Stomach smooth muscle (tissue), 2 donors: ENCODE measurements at regions not wholly inside any gene's neighbourhood (a gene's known extent, or its start where the extent isn't known, plus 50 kb on each side); places are given as distances from the start of the nearest gene placed in this dataset.

Experiments
- H3K27ac ChIP-seq: one replicate; pipeline ENCODE4 v1.7.0; 2013; ENCODE audit warnings: mild to moderate bottlenecking, low read length, inconsistent platforms
- H3K27me3 ChIP-seq, 2 donors: one replicate each; pipeline ENCODE4 v1.7.0; 2013; ENCODE audit warnings: low read length in 2 of 2; ENCODE audit not compliant: insufficient read depth in 2 of 2, control insufficient read depth in 1 of 2
- H3K36me3 ChIP-seq, 2 donors: one replicate each; pipeline ENCODE4 v1.7.0; 2013; ENCODE audit warnings: low read length in 2 of 2; ENCODE audit not compliant: control insufficient read depth in 2 of 2, insufficient read depth in 2 of 2
- H3K4me1 ChIP-seq: one replicate; pipeline ENCODE4 v1.7.0; 2013; ENCODE audit warnings: low read length; ENCODE audit not compliant: control insufficient read depth, insufficient read depth
- H3K4me3 ChIP-seq, 2 donors: one replicate each; pipeline ENCODE4 v1.7.0; 2013; ENCODE audit warnings: low read length in 2 of 2
- H3K9ac ChIP-seq, 2 donors: one replicate each; pipeline ENCODE4 v1.7.0; 2013; ENCODE audit warnings: low read length in 2 of 2, mild to moderate bottlenecking in 1 of 2
- H3K9me3 ChIP-seq, 2 donors: one replicate each; pipeline ENCODE4 v1.7.0; 2013; ENCODE audit warnings: low read length in 2 of 2; ENCODE audit not compliant: control insufficient read depth in 2 of 2
- donor health status: healthy.
- donor health status: Pancreatic carcinoma.

DNA sequence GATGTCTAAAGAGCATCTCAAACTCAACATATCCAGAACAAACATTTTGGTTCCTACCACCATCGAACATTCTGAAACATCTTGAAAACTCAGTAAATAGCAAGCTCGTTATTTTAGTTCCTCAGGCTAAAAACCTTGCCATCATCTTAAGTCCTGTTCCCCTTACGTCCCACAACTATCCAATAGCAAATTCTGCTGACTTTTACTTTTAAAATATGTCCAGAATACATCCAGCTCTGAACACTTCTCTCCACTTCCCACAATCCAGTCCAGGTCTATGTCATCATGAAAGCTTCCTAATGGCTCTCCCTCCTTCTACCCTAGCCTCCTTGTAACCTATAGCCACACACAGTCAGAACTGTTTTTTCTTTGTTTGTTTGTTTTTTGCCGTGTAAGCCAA is 279.9 kb downstream of the IPO8 start:
- Histone ChIP-seq H3K27ac (no peak overlapping the region), H3K9ac (no peak overlapping the region), H3K9me3 (no peaks in the 10 kb centered on the region), H3K4me3 (no peak overlapping the region), H3K36me3 (no peaks in the 10 kb centered on the region), H3K27me3 (no peaks in the 10 kb centered on the region), H3K4me1 (no peaks in the 10 kb centered on the region)

DNA sequence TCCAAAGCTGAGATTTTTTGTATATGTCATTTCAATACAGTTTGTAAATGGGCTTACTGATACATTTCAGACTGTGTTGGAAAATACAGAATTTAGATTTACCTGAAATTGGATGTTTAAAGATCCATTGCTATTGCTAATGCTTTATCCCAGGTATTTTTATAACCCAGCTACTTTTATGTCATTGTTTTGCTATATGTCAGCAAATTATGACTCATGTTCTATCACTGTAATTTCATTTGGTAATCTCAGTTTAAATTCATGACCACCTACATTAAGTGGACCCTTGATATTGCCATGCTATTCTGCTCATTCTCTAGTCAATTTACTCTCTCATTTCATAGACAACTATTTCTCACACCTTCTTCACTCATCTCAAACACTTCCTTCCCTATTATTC is 281.2 kb downstream of the IPO8 start:
- Histone ChIP-seq H3K27me3 (no peaks in the 10 kb centered on the region), H3K36me3 (no peaks in the 10 kb centered on the region), H3K9ac (no peak overlapping the region), H3K27ac (no peak overlapping the region), H3K4me3 (no peak overlapping the region), H3K4me1 (no peaks in the 10 kb centered on the region), H3K9me3 (no peaks in the 10 kb centered on the region)

DNA sequence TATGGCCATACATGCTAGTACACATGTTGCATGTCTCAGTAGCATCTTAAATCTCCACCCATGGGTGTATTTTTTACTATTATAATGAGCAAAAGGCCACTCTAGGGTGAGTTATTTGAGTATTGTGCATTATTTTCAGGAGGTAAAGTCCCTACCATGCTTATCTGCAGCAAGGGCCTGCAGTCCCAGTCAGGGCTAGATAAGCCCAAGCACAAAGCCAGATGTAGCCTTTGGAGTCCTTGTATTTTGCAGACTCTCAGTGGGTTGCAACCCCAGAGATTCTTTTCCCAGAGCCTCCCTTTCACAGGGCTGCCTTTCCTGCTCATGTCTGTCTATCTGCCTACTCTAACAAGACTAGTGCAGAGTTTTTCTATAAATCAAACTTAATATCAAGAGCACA is 295.3 kb downstream of the IPO8 start:
- Histone ChIP-seq H3K4me3 (no peak overlapping the region), H3K36me3 (no peaks in the 10 kb centered on the region), H3K9ac (no peak overlapping the region), H3K9me3 (peaks cover 0 to 3% of the 10 kb centered on the region in 2 donors), H3K4me1 (no peaks in the 10 kb centered on the region), H3K27ac (no peak overlapping the region), H3K27me3 (no peaks in the 10 kb centered on the region)

DNA sequence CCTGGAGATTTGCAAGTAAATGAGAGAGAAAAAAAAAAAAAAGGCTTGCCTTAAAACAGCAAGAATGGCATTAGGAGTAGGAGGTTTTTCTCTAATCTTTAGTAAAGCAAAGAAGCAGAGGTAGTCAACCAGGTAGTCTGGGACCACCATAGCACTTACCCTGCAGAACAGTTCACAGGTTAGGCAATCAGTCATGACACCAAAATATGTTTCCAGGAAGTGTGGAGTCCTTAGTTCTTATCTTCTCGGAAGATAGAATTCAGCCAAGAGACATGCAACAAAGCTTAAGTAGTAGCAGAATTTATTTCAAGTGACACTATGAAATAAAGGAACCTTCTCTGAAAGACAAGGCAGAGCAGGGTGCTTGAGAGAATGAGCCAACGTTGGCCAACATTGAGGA is 295.8 kb downstream of the IPO8 start:
- Histone ChIP-seq H3K9ac (no peak overlapping the region), H3K4me3 (no peak overlapping the region), H3K36me3 (no peaks in the 10 kb centered on the region), H3K4me1 (no peaks in the 10 kb centered on the region), H3K27me3 (no peaks in the 10 kb centered on the region), H3K27ac (no peak overlapping the region), H3K9me3 (peaks cover 0 to 3% of the 10 kb centered on the region in 2 donors)

DNA sequence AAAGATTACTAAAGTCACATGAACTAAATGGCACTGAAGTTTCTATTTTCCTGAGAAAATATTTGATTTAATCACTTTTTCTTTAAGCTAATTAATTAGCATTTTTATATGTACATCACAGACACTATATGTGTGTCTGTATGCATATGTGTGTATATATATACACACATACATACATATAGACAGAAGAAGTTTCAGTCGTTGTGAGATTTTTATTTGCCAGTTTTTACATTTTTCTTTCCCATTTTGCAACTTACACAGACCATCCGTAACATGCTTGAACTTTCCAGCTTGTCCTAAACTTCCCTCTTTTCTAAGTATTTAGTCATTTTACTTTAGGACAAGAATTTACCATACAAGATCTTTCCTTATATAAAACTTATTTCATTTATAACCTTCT is 299.1 kb downstream of the IPO8 start:
- no peak overlapping the region for H3K27ac ChIP-seq
- H3K4me3 ChIP-seq, result no peak overlapping the region
- peaks cover 0 to 3% of the 10 kb centered on the region in 2 donors for H3K9me3 ChIP-seq
- no peaks in the 10 kb centered on the region for H3K27me3 ChIP-seq
- H3K9ac ChIP-seq, result no peak overlapping the region
- no peaks in the 10 kb centered on the region for H3K4me1 ChIP-seq
- H3K36me3 ChIP-seq, result no peaks in the 10 kb centered on the region

DNA sequence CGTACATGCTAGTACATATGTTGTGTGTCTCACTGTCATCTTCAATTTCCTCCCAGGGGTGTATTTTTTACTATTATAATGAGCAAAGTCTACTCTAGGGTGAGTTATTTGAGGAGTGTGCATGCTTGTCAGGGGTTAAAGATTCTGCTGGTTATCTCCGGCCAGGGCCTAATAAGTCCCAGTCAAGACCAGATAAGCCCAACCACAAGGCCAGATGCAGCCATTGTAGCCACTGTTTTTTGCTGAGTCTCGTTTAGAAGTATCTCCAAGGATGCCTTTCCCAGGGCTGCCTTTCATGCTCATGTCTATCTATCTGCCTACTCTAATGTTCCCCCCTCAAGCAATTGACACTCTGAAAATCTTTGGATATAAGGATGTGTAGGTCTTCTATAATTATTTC is 300.5 kb downstream of the IPO8 start:
- Histone ChIP-seq H3K4me3 (no peak overlapping the region), H3K27me3 (no peaks in the 10 kb centered on the region), H3K27ac (no peak overlapping the region), H3K36me3 (no peaks in the 10 kb centered on the region), H3K9me3 (peaks cover 0 to 3% of the 10 kb centered on the region in 2 donors), H3K9ac (no peak overlapping the region), H3K4me1 (no peaks in the 10 kb centered on the region)

DNA sequence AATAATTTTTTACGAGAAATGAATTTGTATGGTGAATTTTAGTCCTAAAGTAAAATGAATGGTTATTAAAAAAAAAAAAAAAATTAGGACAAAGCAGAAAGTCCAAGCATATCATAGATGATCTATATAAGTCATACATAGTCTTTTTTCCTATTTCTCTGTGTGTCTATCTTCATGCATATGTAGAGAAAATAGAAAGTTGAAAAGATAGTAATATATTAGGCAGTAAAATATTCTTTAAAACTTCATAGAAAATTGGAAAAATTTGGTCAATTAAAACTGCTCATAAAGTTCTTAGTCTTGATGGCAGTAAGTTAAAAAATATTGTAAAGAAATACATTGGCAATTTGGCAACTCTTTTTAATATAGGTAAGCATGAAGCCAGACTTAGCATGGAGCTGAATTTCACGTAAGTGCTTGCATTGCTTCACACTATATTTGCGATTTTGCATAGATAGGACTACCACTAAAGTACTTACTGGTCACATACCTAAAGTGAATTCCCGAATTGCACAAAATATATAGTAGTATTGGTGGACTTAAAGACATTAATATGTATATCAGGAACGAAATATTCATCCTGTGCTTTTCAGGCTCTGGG is 303.8 kb downstream of the IPO8 start:
- H3K4me1 ChIP-seq, result no peaks in the 10 kb centered on the region
- H3K9me3 ChIP-seq, result no peaks in the 10 kb centered on the region

DNA sequence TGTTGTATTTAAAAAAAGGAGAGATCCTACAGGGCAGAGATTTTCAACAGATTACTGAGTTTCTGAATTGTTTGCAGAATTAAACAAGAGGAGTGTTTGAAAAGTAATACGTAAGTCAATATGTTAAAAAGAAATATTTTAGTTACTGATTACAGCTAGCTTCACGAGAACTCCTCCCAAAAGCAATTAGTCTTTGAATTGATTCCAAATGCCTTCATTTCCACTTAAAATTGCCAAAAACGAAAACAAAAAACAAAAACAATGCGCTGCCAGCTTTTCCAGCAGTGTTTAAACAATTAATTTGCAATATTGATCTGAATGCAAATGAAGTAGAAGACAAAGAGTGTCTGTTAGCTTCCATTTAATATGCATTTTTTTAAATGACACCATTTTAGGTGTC is 310.0 kb downstream of the IPO8 start:
- H3K9me3 ChIP-seq, result no peaks in the 10 kb centered on the region
- no peak overlapping the region for H3K9ac ChIP-seq
- H3K27ac ChIP-seq, result no peak overlapping the region
- H3K4me1 ChIP-seq, result no peaks in the 10 kb centered on the region
- H3K36me3 ChIP-seq, result no peaks in the 10 kb centered on the region
- H3K4me3 ChIP-seq, result no peak overlapping the region
- no peaks in the 10 kb centered on the region for H3K27me3 ChIP-seq

More for the DNA sequence above, 303.8 kb downstream of the IPO8 start:
- no peaks in the 10 kb centered on the region for H3K27me3 ChIP-seq
- no peak overlapping the region for H3K9ac ChIP-seq
- H3K27ac ChIP-seq, result no peak overlapping the region
- H3K36me3 ChIP-seq, result no peaks in the 10 kb centered on the region
- no peak overlapping the region for H3K4me3 ChIP-seq

DNA sequence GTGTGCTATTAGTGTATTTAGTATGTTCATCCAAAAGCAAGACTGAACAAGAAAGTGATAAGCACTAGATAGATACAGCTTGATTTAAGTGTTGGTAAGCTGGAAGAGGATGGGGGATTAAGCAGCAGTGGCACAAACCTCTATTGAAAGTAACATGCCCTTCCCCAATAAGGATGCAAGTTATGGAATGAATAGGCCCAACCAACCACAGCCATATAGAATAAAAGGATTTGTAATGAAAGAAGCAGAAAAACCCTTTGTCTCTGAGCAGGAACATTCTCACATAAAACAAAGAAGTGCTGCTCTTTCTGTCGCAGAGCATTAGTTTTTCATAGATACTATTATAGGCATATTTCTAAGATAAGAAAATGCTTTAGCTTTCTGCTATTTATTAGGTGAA is 310.7 kb downstream of the IPO8 start:
- no peaks in the 10 kb centered on the region for H3K9me3 ChIP-seq
- H3K27ac ChIP-seq, result no peak overlapping the region
- no peaks in the 10 kb centered on the region for H3K27me3 ChIP-seq
- no peaks in the 10 kb centered on the region for H3K4me1 ChIP-seq
- no peak overlapping the region for H3K9ac ChIP-seq
- H3K4me3 ChIP-seq, result no peak overlapping the region
- H3K36me3 ChIP-seq, result no peaks in the 10 kb centered on the region

DNA sequence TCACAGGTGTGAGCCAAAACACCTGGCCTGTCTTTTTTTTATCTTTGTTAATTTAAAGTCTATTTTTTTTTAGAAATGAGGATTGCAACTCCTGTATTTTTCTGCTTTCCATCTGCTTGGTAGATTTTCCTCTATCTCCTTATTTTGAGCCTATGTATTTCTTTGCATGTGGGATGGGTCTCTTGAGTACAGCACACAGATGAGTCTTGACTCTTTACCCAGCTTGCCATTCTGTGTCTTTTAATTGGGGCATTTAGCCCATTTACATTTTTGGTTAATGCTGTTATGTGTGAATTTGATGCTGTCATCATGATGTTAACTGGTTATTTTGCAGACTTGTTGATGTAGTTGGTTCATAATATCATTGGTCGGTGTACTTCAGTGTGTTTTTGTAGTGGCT is 317.4 kb downstream of the IPO8 start:
- Histone ChIP-seq H3K4me1 (no peaks in the 10 kb centered on the region), H3K27me3 (no peaks in the 10 kb centered on the region), H3K9me3 (peaks cover 0 to 2% of the 10 kb centered on the region in 2 donors), H3K36me3 (no peaks in the 10 kb centered on the region), H3K9ac (no peak overlapping the region), H3K4me3 (no peak overlapping the region), H3K27ac (no peak overlapping the region)

DNA sequence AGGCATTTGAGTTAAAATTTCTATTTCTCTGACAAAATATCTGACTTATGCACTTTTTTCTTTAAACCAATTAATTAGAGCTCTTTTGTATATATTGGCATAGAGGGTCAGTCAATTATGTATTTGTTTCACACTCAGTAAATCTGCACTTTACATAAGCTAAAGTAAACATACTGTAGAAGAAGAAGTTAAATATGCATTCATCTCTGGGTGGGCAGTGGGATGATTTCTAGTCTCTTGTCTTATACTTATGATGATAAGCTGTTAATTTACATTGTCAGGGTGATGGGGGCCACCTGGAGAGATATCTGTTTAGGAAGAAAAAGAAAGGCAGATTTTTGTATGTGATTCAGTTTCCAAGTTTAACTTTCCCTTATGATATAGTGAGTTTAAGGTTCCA is 330.8 kb downstream of the IPO8 start:
- H3K9me3 ChIP-seq, result no peaks in the 10 kb centered on the region
- H3K4me1 ChIP-seq, result no peaks in the 10 kb centered on the region
- H3K9ac ChIP-seq, result no peak overlapping the region
- H3K4me3 ChIP-seq, result no peak overlapping the region
- H3K27ac ChIP-seq, result no peak overlapping the region
- no peaks in the 10 kb centered on the region for H3K36me3 ChIP-seq
- H3K27me3 ChIP-seq, result no peaks in the 10 kb centered on the region
